WERI-Rb-1 (cell line): ENCODE measurements at regions not wholly inside any gene's neighbourhood (a gene's known extent, or its start where the extent isn't known, plus 50 kb on each side); places are given as distances from the start of the nearest gene placed in this dataset.

ENCODE experiments used
- DNase-seq: peaks from one replicate; pipeline ENCODE4 v3.0.0-alpha.2; 2020
- H3K27ac ChIP-seq: fragments of 250-450 bp; sonication (Bioruptor Pico); 2 replicates; pipeline ENCODE4 v1.5.1; 2020; ENCODE audit warnings: mild to moderate bottlenecking, moderate library complexity
- H3K27me3 ChIP-seq: fragments of 250-450 bp; sonication (Bioruptor Pico); 2 replicates; pipeline ENCODE4 v1.5.1; 2021; ENCODE audit warnings: mild to moderate bottlenecking, low read depth, moderate library complexity; ENCODE audit not compliant: insufficient read depth, severe bottlenecking
- H3K36me3 ChIP-seq: fragments of 250-450 bp; sonication (Bioruptor Pico); 2 replicates; pipeline ENCODE4 v1.5.1; 2020; ENCODE audit warnings: mild to moderate bottlenecking, moderate library complexity
- H3K4me3 ChIP-seq: 2 replicates; pipeline ENCODE4 v1.5.1; 2011; ENCODE audit warnings: low read depth, mild to moderate bottlenecking, control low read depth, low read length
- H3K9me3 ChIP-seq: fragments of 250-450 bp; sonication (Bioruptor Pico); 2 replicates; pipeline ENCODE4 v1.5.1; 2021; ENCODE audit warnings: mild to moderate bottlenecking, moderate library complexity; ENCODE audit not compliant: severe bottlenecking
- CTCF ChIP-seq: IDR thresholded peaks from 2 replicates; pipeline ENCODE4 v1.5.1; 2011; ENCODE audit warnings: low read depth, mild to moderate bottlenecking, control low read depth, inconsistent platforms, low read length

GRCh38 chr16:87163637-87164036, 153.6 kb downstream of the C16orf95 start:
- no peak for DNase-seq
- no peak overlapping the region for H3K4me3 ChIP-seq
- H3K36me3 ChIP-seq, result no peaks in the 10 kb centered on the region
- H3K27ac ChIP-seq, result no peak overlapping the region
- no peaks in the 10 kb centered on the region for H3K9me3 ChIP-seq
- no peaks in the 10 kb centered on the region for H3K27me3 ChIP-seq
- TF ChIP-seq CTCF, result no peak

GRCh38 chr16:87165151-87165550, 152.0 kb downstream of the C16orf95 start:
- Histone ChIP-seq H3K9me3 (no peaks in the 10 kb centered on the region), H3K27ac (no peak overlapping the region), H3K4me3 (no peak overlapping the region), H3K27me3 (no peaks in the 10 kb centered on the region), H3K36me3 (no peaks in the 10 kb centered on the region)
- no peak for TF ChIP-seq CTCF
- DNase-seq, result no peak

- Histone ChIP-seq H3K4me3 (no peak overlapping the region), H3K27me3 (no peaks in the 10 kb centered on the region), H3K9me3 (no peaks in the 10 kb centered on the region), H3K27ac (no peak overlapping the region), H3K36me3 (no peaks in the 10 kb centered on the region)
- TF ChIP-seq CTCF, result no peak
- DNase-seq, result no peak
These were observed 151.3 kb downstream of the C16orf95 start for GRCh38 chr16:87165885-87166284.

GRCh38 chr16:87166321-87166720, 150.9 kb downstream of the C16orf95 start:
- no peaks in the 10 kb centered on the region for H3K36me3 ChIP-seq
- no peak for TF ChIP-seq CTCF
- no peaks in the 10 kb centered on the region for H3K9me3 ChIP-seq
- no peaks in the 10 kb centered on the region for H3K27me3 ChIP-seq
- H3K27ac ChIP-seq, result no peak overlapping the region
- no peak for DNase-seq
- no peak overlapping the region for H3K4me3 ChIP-seq

- no peak for DNase-seq
- Histone ChIP-seq H3K27ac (no peak overlapping the region), H3K36me3 (no peaks in the 10 kb centered on the region), H3K27me3 (no peaks in the 10 kb centered on the region), H3K4me3 (no peak overlapping the region), H3K9me3 (no peaks in the 10 kb centered on the region)
- no peak for TF ChIP-seq CTCF
These were observed 150.3 kb downstream of the C16orf95 start for GRCh38 chr16:87166934-87167333.

- no peak for DNase-seq
- Histone ChIP-seq H3K27me3 (no peaks in the 10 kb centered on the region), H3K36me3 (no peaks in the 10 kb centered on the region), H3K27ac (no peak overlapping the region), H3K9me3 (no peaks in the 10 kb centered on the region), H3K4me3 (no peak overlapping the region)
- TF ChIP-seq CTCF, result no peak
These were observed 147.6 kb downstream of the C16orf95 start for GRCh38 chr16:87169509-87169995.
